WTC11 (cell line): ENCODE measurements at regions not wholly inside any gene's neighbourhood (a gene's known extent, or its start where the extent isn't known, plus 50 kb on each side); places are given as distances from the start of the nearest gene placed in this dataset.

Experiments used
- CBFB ChIP-seq: sonication (generic); formaldehyde crosslinking; IDR thresholded peaks from 2 replicates; pipeline ENCODE4 v1.8.1; 2022; ENCODE audit warnings: mild to moderate bottlenecking, low read depth, missing genetic modification reagents
- CDX4 ChIP-seq: fragments of 250-450 bp; sonication (Bioruptor Pico); IDR thresholded peaks from 2 replicates; pipeline ENCODE4 v1.9.0; 2021; ENCODE audit warnings: moderate library complexity, mild to moderate bottlenecking, inconsistent platforms, borderline replicate concordance
- CTCF ChIP-seq: fragments of 200-600 bp; IDR thresholded peaks from 2 replicates; pipeline ENCODE4 v1.8.0; 2022; ENCODE audit warnings: antibody characterized with exemption
- ETV6 ChIP-seq: sonication (generic); formaldehyde crosslinking; IDR thresholded peaks from 2 replicates; pipeline ENCODE4 v1.8.1; 2022; ENCODE audit warnings: mild to moderate bottlenecking, missing genetic modification reagents
- MAX ChIP-seq: sonication (generic); formaldehyde crosslinking; IDR thresholded peaks from 2 replicates; pipeline ENCODE4 v1.8.0; 2022; ENCODE audit warnings: mild to moderate bottlenecking, missing genetic modification reagents
- NR3C1 ChIP-seq: sonication (generic); formaldehyde crosslinking; conservative IDR thresholded peaks from 2 replicates; pipeline ENCODE4 v1.8.1; 2023; ENCODE audit warnings: low read depth, mild to moderate bottlenecking, missing genetic modification reagents
- TCF7 ChIP-seq: sonication (generic); formaldehyde crosslinking; IDR thresholded peaks from 2 replicates; pipeline ENCODE4 v1.8.0; 2022; ENCODE audit warnings: mild to moderate bottlenecking, low read depth, missing genetic modification reagents, moderate library complexity
- USF2 ChIP-seq: sonication (generic); formaldehyde crosslinking; IDR thresholded peaks from 2 replicates; pipeline ENCODE4 v1.8.1; 2023; ENCODE audit warnings: mild to moderate bottlenecking, missing genetic modification reagents, moderate library complexity
- ZNF138 ChIP-seq: sonication (generic); formaldehyde crosslinking; conservative IDR thresholded peaks from 2 replicates; pipeline ENCODE4 v1.8.1; 2022; ENCODE audit warnings: mild to moderate bottlenecking, moderate library complexity, missing genetic modification reagents
- ZNF425 ChIP-seq: fragments of 250-450 bp; sonication (Bioruptor Pico); conservative IDR thresholded peaks from 2 replicates; pipeline ENCODE4 v1.9.0; 2021; ENCODE audit warnings: mild to moderate bottlenecking

- no peak for TF ChIP-seq MAX (CRISPR knock-in tag)
- TF ChIP-seq CBFB (CRISPR knock-in tag) = no peak
- no peak for TF ChIP-seq CTCF
- no peak for TF ChIP-seq ZNF425 (CRISPR knock-in tag)
- no peak for TF ChIP-seq TCF7 (CRISPR knock-in tag)
- no peak for TF ChIP-seq NR3C1 (CRISPR knock-in tag)
- no peak for TF ChIP-seq CDX4 (CRISPR knock-in tag)
- no peak for TF ChIP-seq ETV6 (CRISPR knock-in tag)
- no peak for TF ChIP-seq ZNF138 (CRISPR knock-in tag)
- no peak for TF ChIP-seq USF2
These were observed 65.6 kb upstream of the KDM7A start for GRCh38 chr7:140242057-140243031.
